Suppressor macrophage treated with lipopolysaccharide for 4 hours (primary cell): ENCODE measurements at regions not wholly inside any gene's neighbourhood (a gene's known extent, or its start where the extent isn't known, plus 50 kb on each side); places are given as distances from the start of the nearest gene placed in this dataset.
"Not testable (repeated sequence)": the region's sequence is repeated elsewhere in the genome, so short reads cannot be mapped to it uniquely, and the experiment has no call there.

Experiments
- DNase-seq: peaks from one replicate; pipeline ENCODE4 v3.0.0-alpha.2; 2020

- DNase-seq: no peak
These were observed 395.2 kb downstream of the TFEC start for GRCh38 chr7:115635376-115635775.

- DNase-seq: no peak
These were observed 395.9 kb downstream of the TFEC start for GRCh38 chr7:115634633-115635032.

- no peak for DNase-seq
These were observed 397.9 kb downstream of the TFEC start for GRCh38 chr7:115632636-115633035.

- no peak for DNase-seq
These were observed 398.8 kb downstream of the TFEC start for GRCh38 chr7:115631782-115632181.

- DNase-seq: no peak
These were observed 400.5 kb downstream of the TFEC start for GRCh38 chr7:115630049-115630448.

- no peak for DNase-seq
These were observed 411.9 kb downstream of the TFEC start for GRCh38 chr7:115618676-115619075.

- DNase-seq: no peak
These were observed 416.7 kb downstream of the TFEC start for GRCh38 chr7:115613836-115614235.

- DNase-seq: no peak
These were observed 427.1 kb downstream of the TFEC start for GRCh38 chr7:115603416-115603815.

- DNase-seq: no peak
These were observed 430.4 kb downstream of the TFEC start for GRCh38 chr7:115600207-115600606.

GRCh38 chr7:115599184-115599583 lies 431.4 kb downstream of the TFEC start:
- DNase-seq: not testable (repeated sequence)

GRCh38 chr7:115597220-115597619 lies 433.3 kb downstream of the TFEC start:
- DNase-seq: not testable (repeated sequence)

GRCh38 chr7:115593111-115593510 lies 437.5 kb downstream of the TFEC start:
- no peak for DNase-seq

GRCh38 chr7:115585015-115585718 lies 445.4 kb downstream of the TFEC start:
- no peak for DNase-seq

- no peak for DNase-seq
These were observed 447.6 kb downstream of the TFEC start for GRCh38 chr7:115582956-115583355.

GRCh38 chr7:115578576-115578975 lies 452.0 kb downstream of the TFEC start:
- DNase-seq: no peak

GRCh38 chr7:115574681-115575291 lies 455.8 kb downstream of the TFEC start:
- DNase-seq: no peak

- DNase-seq: no peak
These were observed 458.5 kb downstream of the TFEC start for GRCh38 chr7:115572111-115572510.

GRCh38 chr7:115561335-115562110 lies 469.0 kb downstream of the TFEC start:
- no peak for DNase-seq

GRCh38 chr7:115559877-115560276 lies 470.7 kb downstream of the TFEC start:
- DNase-seq: no peak

GRCh38 chr7:115558161-115558560 lies 472.4 kb downstream of the TFEC start:
- no peak for DNase-seq

- DNase-seq: not testable (repeated sequence)
These were observed 473.3 kb downstream of the TFEC start for GRCh38 chr7:115557296-115557695.

GRCh38 chr7:115552766-115553165 lies 477.8 kb downstream of the TFEC start:
- DNase-seq: no peak

- DNase-seq: no peak
These were observed 480.7 kb downstream of the TFEC start for GRCh38 chr7:115549910-115550309.

GRCh38 chr7:115548756-115549155 lies 481.8 kb downstream of the TFEC start:
- no peak for DNase-seq
